ENCODE measurements at regions not wholly inside any gene's neighbourhood (a gene's known extent, or its start where the extent isn't known, plus 50 kb on each side); places are given as distances from the start of the nearest gene placed in this dataset.

GRCh38 chr16:55249936-55250335, 74.1 kb upstream of the IRX6 start:
- no peak overlapping the region for H3K4me3 ChIP-seq
- H3K9me3 ChIP-seq, result peaks cover 0 to 19% (median 0%) of the 10 kb centered on the region in 11 donors
- 76 to 81% methylated on average over 1 of the region's 1 CpG for WGBS, 2 donors
- H3K36me3 ChIP-seq, result no peaks in the 10 kb centered on the region
- no peak overlapping the region for H3K27ac ChIP-seq
- ATAC-seq (no peak), DNase-seq (no peak)
- H3K27me3 ChIP-seq, result peaks cover 0 to 3% (median 0%) of the 10 kb centered on the region in 7 donors
- TF ChIP-seq CTCF (IDR thresholded peaks at IDR 0.05), result no peak
- intact Hi-C loops (cut with DNase I), result loop anchor here in 1 of 10 donors (10.0 kb wide), 1 partner anchor 1695 kb away; no protein-coding TSS in a partner anchor
- H3K4me1 ChIP-seq, result no peaks in the 10 kb centered on the region

GRCh38 chr16:55250701-55251100, 73.3 kb upstream of the IRX6 start:
- H3K9me3 ChIP-seq, result peaks cover 0 to 19% (median 0%) of the 10 kb centered on the region in 11 donors
- no peaks in the 10 kb centered on the region for H3K36me3 ChIP-seq
- peaks cover 0 to 6% (median 0%) of the 10 kb centered on the region in 7 donors for H3K27me3 ChIP-seq
- intact Hi-C loops (cut with DNase I), result loop anchor here in 1 of 10 donors (10.0 kb wide), 1 partner anchor 1696 kb away; no protein-coding TSS in a partner anchor
- no peak for ATAC-seq
- H3K27ac ChIP-seq, result no peak overlapping the region
- H3K4me1 ChIP-seq, result no peaks in the 10 kb centered on the region
- no peak overlapping the region for H3K4me3 ChIP-seq
- no peak for DNase-seq
- WGBS, 2 donors, result 74 to 87% methylated on average over 1 of the region's 1 CpG
- no peak for TF ChIP-seq CTCF (IDR thresholded peaks at IDR 0.05)

GRCh38 chr16:55251151-55251550, 72.9 kb upstream of the IRX6 start:
- Histone ChIP-seq H3K27ac (no peak overlapping the region), H3K4me1 (no peaks in the 10 kb centered on the region), H3K9me3 (peaks cover 0 to 19% (median 0%) of the 10 kb centered on the region in 11 donors), H3K36me3 (no peaks in the 10 kb centered on the region), H3K27me3 (peaks cover 0 to 7% (median 0%) of the 10 kb centered on the region in 7 donors), H3K4me3 (no peak overlapping the region)
- WGBS, 2 donors, result 91 to 92% methylated on average over 2 of the region's 2 CpGs
- intact Hi-C loops (cut with DNase I), result loop anchor here in 1 of 10 donors (10.0 kb wide), 1 partner anchor 1696 kb away; no protein-coding TSS in a partner anchor
- ATAC-seq (no peak), DNase-seq (no peak)
- TF ChIP-seq CTCF (IDR thresholded peaks at IDR 0.05), result no peak

- H3K9me3 ChIP-seq, result peaks cover 0 to 19% (median 0%) of the 10 kb centered on the region in 11 donors
- intact Hi-C loops (cut with DNase I), result loop anchor here in 1 of 10 donors (10.0 kb wide), 1 partner anchor 1698 kb away; no protein-coding TSS in a partner anchor
- no peak for ATAC-seq
- H3K4me1 ChIP-seq, result no peaks in the 10 kb centered on the region
- 91 to 95% methylated on average over 1 of the region's 1 CpG for WGBS, 2 donors
- no peak overlapping the region for H3K4me3 ChIP-seq
- no peak for TF ChIP-seq CTCF (IDR thresholded peaks at IDR 0.05)
- H3K27me3 ChIP-seq, result peaks cover 0 to 7% (median 0%) of the 10 kb centered on the region in 7 donors
- H3K27ac ChIP-seq, result no peak overlapping the region
- H3K36me3 ChIP-seq, result no peaks in the 10 kb centered on the region
- no peak for DNase-seq
These were observed 71.4 kb upstream of the IRX6 start for GRCh38 chr16:55252577-55252976.

All from heart right ventricle (tissue), 16 donors.